ENCODE measurements at regions not wholly inside any gene's neighbourhood (a gene's known extent, or its start where the extent isn't known, plus 50 kb on each side); places are given as distances from the start of the nearest gene placed in this dataset.

DNA sequence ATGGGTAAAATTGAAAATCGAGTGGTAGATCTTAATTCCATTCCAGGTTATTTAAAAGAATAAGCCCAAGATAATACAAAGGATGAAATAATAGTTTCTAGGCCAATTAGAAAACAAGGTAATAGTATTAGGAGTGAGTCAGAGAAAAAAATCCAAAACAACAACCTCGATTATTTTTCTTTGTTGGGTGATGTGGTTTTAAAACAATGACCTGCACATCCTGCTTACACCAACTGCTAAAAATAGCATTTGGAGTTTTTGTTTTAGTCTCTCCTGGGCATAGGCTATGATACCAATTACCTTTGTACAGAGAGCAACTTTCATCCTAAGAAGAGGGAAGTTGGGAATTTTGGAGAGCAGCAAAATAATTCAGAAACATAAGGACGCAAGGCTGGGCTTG is 101.7 kb upstream of the MYO10 start:
- DNase-seq (no peak), ATAC-seq (ENCODE audit: poor library complexity) (no peak)
- Mint-ChIP-seq H3K27ac (no peak overlapping the region), H3K36me3 (ENCODE audit: low read depth) (no peaks in the 10 kb centered on the region), H3K27me3 (no peaks in the 10 kb centered on the region), H3K9me3 (no peaks in the 10 kb centered on the region), H3K4me1 (ENCODE audit: low read depth) (no peaks in the 10 kb centered on the region), H3K4me3 (no peak overlapping the region)
- intact Hi-C loops (cut with DNase I, micrococcal nuclease) = no loop called here
- Histone ChIP-seq H3K4me1 (ENCODE audit: insufficient read depth, low read length) (no peaks in the 10 kb centered on the region), H3K27ac (ENCODE audit: low read depth in 1 of 2, low read length in 2 of 2) (no peak overlapping the region), H3K36me3 (ENCODE audit: insufficient read depth, low read length) (no peaks in the 10 kb centered on the region), H3K4me3 (ENCODE audit: low read length) (no peak overlapping the region), H3K27me3 (ENCODE audit: control insufficient read depth in 1 of 2, insufficient read depth in 2 of 2, low read length in 2 of 2) (no peaks in the 10 kb centered on the region), H3K9me3 (ENCODE audit: control insufficient read depth in 1 of 2, insufficient read depth in 1 of 2, low read length in 2 of 2) (peaks cover 0 to 2% of the 10 kb centered on the region in 2 experiments)
- CTCF ChIA-PET = interaction anchor here (0.6 kb wide), 1 partner anchor 86 kb away, joined by 3 read pairs; no protein-coding TSS in a partner anchor
- POLR2A ChIA-PET = no interaction called here
- TF ChIP-seq, protein P1, sequence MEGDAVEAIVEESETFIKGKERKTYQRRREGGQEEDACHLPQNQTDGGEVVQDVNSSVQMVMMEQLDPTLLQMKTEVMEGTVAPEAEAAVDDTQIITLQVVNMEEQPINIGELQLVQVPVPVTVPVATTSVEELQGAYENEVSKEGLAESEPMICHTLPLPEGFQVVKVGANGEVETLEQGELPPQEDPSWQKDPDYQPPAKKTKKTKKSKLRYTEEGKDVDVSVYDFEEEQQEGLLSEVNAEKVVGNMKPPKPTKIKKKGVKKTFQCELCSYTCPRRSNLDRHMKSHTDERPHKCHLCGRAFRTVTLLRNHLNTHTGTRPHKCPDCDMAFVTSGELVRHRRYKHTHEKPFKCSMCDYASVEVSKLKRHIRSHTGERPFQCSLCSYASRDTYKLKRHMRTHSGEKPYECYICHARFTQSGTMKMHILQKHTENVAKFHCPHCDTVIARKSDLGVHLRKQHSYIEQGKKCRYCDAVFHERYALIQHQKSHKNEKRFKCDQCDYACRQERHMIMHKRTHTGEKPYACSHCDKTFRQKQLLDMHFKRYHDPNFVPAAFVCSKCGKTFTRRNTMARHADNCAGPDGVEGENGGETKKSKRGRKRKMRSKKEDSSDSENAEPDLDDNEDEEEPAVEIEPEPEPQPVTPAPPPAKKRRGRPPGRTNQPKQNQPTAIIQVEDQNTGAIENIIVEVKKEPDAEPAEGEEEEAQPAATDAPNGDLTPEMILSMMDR (IDR thresholded peaks at IDR 0.05) = no peak

DNA sequence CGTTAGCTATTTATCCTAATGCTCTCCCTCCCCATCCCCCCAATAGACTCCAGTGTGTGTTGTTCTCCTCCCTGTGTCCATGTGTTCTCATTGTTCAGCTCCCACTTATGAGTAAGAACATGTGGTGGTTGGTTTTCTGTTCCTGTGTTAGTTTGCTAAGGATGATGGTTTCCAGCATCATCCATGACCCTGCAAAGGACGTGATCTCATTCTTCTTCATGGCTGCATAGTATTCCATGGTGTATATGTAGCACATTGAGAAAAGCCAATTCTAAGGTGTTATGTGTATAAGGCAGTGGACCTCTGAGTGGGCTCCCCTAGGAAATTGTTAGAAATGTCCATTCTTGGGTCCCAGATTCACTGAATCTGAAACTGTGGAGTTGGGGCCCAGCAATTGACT is 103.1 kb upstream of the MYO10 start:
- no peaks in the 10 kb centered on the region for H3K9me3 Mint-ChIP-seq
- Histone ChIP-seq H3K36me3 (ENCODE audit: insufficient read depth, low read length) (no peaks in the 10 kb centered on the region), H3K4me3 (ENCODE audit: low read length) (no peak overlapping the region), H3K4me1 (ENCODE audit: insufficient read depth, low read length) (no peaks in the 10 kb centered on the region), H3K9me3 (ENCODE audit: control insufficient read depth in 1 of 2, insufficient read depth in 1 of 2, low read length in 2 of 2) (no peaks in the 10 kb centered on the region), H3K27me3 (ENCODE audit: control insufficient read depth in 1 of 2, insufficient read depth in 2 of 2, low read length in 2 of 2) (no peaks in the 10 kb centered on the region), H3K27ac (ENCODE audit: low read depth in 1 of 2, low read length in 2 of 2) (no peak overlapping the region)
- no peak for ATAC-seq (ENCODE audit: poor library complexity)
- no peak overlapping the region for H3K4me3 Mint-ChIP-seq
- H3K36me3 Mint-ChIP-seq (ENCODE audit: low read depth) = no peaks in the 10 kb centered on the region
- no peaks in the 10 kb centered on the region for H3K4me1 Mint-ChIP-seq (ENCODE audit: low read depth)
- ChIA-PET POLR2A (no interaction called here), CTCF (no interaction called here)
- no peak for DNase-seq
- TF ChIP-seq, protein P1 (IDR thresholded peaks at IDR 0.05) = no peak
- H3K27me3 Mint-ChIP-seq = no peaks in the 10 kb centered on the region
- intact Hi-C loops (cut with DNase I, micrococcal nuclease) = no loop called here
- H3K27ac Mint-ChIP-seq = no peak overlapping the region

DNA sequence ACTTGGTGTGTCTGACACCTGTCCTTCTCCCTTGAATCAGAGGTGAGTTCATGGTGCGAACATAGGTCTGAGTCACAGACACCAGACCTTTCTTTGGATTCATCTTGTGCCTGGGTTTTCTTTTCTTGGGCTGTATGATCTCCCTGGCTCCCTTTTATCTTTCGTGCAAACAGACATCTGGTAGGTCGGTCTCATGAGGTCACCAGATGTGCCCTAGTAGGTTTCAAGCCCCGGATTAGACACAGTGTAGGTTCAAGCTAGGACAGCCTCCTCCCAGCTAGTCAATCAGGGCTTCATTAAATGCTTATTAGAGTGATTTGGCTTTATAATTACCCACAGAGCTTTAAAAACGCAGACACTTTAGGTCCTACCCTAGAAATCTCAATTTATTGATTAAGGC is 106.0 kb upstream of the MYO10 start:
- POLR2A ChIA-PET = no interaction called here

More for the DNA sequence above, 106.0 kb upstream of the MYO10 start:
- Mint-ChIP-seq H3K36me3 (ENCODE audit: low read depth) (no peaks in the 10 kb centered on the region), H3K27ac (no peak overlapping the region), H3K4me1 (ENCODE audit: low read depth) (no peaks in the 10 kb centered on the region), H3K9me3 (no peaks in the 10 kb centered on the region), H3K27me3 (no peaks in the 10 kb centered on the region), H3K4me3 (no peak overlapping the region)
- no peaks in the 10 kb centered on the region for H3K36me3 ChIP-seq (ENCODE audit: insufficient read depth, low read length)
- no peaks in the 10 kb centered on the region for H3K27me3 ChIP-seq (ENCODE audit: control insufficient read depth in 1 of 2, insufficient read depth in 2 of 2, low read length in 2 of 2)
- H3K9me3 ChIP-seq (ENCODE audit: control insufficient read depth in 1 of 2, insufficient read depth in 1 of 2, low read length in 2 of 2) = peaks cover 0 to 5% of the 10 kb centered on the region in 2 experiments
- no peak overlapping the region for H3K4me3 ChIP-seq (ENCODE audit: low read length)
- TF ChIP-seq, protein P1 (IDR thresholded peaks at IDR 0.05) = no peak
- no peaks in the 10 kb centered on the region for H3K4me1 ChIP-seq (ENCODE audit: insufficient read depth, low read length)
- no peak overlapping the region for H3K27ac ChIP-seq (ENCODE audit: low read depth in 1 of 2, low read length in 2 of 2)
- DNase-seq (no peak), ATAC-seq (ENCODE audit: poor library complexity) (no peak)
- intact Hi-C loops (cut with DNase I, micrococcal nuclease) = no loop called here
- CTCF ChIA-PET = interaction anchor here (0.6 kb wide), 1 partner anchor 18 kb away, joined by 3 read pairs; no protein-coding TSS in a partner anchor
